ENCODE measurements at regions not wholly inside any gene's neighbourhood (a gene's known extent, or its start where the extent isn't known, plus 50 kb on each side); places are given as distances from the start of the nearest gene placed in this dataset.

DNA sequence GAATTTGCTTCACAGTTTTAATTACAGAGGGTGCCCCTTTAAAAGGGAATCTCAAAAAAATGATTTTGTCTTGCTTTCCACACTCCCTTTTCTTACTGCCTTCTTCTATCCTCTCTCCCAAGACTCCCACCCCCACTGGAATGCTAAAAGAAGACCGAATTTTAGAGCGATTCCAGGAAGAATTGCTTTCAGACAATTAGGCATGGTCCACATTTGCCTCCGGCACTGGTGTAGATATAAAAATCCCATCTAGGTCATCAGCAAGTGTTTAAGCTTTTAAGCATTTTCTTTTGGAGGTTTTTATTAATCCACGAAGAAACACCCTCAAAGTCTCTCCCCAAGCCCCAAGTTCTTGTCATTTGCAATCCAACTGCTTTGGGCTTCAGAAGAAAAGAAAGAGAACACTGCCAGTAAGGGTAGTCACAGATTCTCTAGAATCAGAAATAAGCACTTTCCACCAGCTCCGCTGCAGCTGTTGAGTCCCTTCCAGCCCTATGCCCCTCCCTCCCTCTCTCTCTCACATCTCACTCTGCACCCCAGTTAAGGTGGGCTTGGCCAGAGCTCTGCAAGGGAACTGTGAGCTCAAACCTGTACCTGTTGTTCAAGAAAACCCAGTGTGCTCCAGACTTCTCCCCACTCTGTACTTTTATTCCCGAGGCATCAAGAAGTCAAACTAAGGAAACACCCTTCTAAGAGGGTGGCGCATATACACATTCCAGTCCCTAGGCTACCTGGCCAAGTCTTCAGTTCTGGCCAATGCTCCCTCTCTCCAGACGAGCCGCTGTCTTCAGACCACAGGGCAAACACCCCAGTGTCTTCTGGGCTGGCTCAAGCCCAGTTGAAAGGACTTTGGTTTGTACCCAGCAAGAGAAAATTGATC is 170.2 kb downstream of the RGS9 start:
- TF ChIP-seq, protein P1, sequence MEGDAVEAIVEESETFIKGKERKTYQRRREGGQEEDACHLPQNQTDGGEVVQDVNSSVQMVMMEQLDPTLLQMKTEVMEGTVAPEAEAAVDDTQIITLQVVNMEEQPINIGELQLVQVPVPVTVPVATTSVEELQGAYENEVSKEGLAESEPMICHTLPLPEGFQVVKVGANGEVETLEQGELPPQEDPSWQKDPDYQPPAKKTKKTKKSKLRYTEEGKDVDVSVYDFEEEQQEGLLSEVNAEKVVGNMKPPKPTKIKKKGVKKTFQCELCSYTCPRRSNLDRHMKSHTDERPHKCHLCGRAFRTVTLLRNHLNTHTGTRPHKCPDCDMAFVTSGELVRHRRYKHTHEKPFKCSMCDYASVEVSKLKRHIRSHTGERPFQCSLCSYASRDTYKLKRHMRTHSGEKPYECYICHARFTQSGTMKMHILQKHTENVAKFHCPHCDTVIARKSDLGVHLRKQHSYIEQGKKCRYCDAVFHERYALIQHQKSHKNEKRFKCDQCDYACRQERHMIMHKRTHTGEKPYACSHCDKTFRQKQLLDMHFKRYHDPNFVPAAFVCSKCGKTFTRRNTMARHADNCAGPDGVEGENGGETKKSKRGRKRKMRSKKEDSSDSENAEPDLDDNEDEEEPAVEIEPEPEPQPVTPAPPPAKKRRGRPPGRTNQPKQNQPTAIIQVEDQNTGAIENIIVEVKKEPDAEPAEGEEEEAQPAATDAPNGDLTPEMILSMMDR (IDR thresholded peaks at IDR 0.05) = no peak
- TF ChIP-seq POLR2A (IDR thresholded peaks at IDR 0.05) = no peak

All from ovary (tissue), 3 donors.